HG02759 (cell line): ENCODE measurements at regions not wholly inside any gene's neighbourhood (a gene's known extent, or its start where the extent isn't known, plus 50 kb on each side); places are given as distances from the start of the nearest gene placed in this dataset.
"Not testable (repeated sequence)": the region's sequence is repeated elsewhere in the genome, so short reads cannot be mapped to it uniquely, and the experiment has no call there.

Source experiments
- ATAC-seq: cut with Tn5 transposase; IDR thresholded peaks from one replicate; pipeline ENCODE4 v1.9.1; 2021; ENCODE audit warnings: mild to moderate bottlenecking, moderate library complexity; ENCODE audit not compliant: unreplicated experiment

DNA sequence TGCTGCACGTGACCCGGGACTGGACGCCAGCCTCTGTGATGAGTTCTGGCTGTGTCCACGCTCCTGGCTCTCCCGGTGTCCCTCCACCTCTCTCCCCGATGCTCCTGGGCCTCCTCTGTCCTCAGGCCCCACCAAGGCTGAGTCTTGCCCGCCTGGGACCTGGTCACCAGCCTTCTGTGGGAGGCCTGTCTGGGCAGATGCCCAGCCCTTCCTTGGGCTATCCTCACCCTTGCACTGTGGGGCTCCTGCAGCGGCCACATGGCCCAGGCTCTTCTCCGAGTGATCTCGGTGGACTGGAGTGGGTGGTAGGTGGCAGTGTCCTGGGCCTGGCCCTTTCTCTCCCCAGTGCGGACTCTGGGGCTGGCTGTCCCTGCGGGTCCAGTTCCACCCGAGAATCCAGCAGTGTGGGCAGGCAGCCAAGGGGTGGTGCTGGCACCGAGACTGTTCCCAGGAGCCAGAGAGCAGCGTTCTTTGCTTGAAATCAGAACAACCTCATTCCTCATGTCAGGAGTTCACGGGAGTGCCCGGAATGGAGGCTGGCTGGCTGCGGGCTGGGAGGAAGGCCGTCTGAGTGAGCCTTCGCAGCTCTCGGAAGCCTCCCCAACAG, 94.6 kb downstream of the TMEM121 start:
- ATAC-seq = not testable (repeated sequence)

DNA sequence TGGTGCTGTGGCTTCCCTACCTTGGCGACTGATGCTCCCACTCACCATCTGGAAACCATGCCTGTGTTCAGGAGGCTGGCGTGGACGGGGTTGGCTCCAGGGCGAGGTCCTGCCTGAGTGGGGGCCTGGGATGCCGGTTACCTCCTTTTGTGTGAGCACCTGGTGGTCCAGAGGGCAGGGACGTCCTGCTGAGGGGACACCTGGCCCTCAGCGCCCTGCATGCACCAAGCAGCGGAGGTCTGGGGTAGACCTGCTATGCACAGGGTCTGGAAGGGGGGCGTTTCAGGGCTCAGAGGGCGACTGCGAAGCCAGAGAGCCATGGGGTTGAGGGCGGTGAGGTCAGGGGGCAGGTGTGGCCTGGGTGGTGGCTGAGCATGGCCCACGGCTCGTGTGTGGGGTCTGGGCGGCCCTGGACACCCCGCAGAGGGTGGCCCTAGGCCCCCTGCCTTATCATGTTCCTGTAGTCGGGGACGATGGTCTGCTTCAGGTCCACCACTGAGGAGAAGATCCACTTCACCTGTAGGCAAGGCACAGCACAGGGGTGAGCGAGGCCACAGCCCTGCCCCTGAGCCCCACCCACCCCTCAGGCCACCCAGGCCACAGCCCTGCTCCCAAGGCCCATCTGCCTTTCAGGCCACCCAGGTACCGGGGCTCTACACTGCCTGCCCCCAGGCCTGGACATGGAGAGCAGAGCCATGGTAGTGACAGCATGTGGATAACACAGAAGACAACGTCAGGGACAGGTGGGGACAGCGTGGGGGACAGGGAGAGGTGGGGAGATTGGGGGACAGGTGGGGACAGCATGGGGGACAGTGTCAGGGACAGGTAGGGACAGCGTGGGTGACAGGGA, 95.3 kb downstream of the TMEM121 start:
- not testable (repeated sequence) for ATAC-seq

DNA sequence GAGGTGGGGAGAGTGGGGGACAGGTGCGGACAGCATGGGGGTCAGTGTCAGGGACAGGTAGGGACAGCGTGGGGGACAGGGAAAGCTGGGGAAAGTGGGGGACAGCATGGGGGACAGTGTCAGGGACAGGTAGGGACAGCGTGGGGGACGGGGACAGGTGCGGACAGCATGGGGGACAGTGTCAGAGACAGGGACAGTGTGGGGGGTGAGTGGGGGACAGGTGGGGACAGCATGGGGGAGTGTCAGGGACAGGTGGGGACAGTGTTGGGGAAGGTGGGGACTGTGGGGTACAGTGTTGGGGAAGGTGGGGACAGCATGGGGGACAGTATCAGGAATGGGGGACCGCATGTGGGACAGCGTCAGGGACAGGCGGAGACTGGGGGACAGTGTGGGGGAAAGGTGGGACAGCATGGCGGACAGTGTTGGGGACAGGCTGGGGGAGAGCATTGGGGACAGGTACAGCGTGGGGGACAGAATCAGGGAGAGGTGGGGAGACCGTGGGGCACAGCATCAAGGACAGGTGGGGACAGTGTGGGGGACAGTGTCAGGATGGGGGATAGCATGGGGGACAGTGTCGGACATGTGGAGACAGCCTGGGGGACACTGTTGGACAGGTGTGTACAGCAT, 96.1 kb downstream of the TMEM121 start:
- ATAC-seq = no peak

DNA sequence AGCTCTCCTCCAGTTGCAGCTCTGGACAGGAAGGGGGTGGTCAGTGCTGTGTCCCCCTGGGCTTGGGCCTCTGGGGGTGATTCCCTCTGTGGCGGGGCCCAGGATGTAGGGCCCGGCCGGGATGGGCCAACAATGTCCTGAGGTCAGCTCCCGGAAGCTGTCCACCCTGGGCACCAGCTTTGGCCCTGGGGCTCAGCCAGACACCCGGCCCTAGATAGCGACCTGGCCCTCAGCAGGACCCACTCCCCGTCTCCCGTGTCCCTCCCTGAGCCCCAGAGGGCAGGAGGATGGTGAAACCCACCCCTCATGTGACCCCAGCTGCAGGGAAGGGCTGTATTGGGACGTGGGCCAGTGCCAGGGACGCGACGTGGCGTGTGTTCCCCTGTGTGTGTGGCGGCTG, 96.8 kb downstream of the TMEM121 start:
- not testable (repeated sequence) for ATAC-seq

DNA sequence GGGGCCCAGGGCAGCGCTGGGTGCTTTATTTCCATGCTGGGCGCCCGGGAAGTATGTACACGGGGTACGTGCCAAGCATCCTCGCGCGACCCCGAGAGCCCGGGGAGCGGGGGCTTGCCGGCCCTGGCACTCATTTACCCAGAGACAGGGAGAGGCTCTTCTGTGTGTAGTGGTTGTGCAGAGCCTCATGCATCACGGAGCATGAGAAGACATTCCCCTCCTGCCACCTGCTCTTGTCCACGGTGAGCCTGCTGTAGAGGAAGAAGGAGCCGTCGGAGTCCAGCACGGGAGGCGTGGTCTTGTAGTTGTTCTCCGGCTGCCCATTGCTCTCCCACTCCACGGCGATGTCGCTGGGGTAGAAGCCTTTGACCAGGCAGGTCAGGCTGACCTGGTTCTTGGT, 98.0 kb downstream of the TMEM121 start:
- not testable (repeated sequence) for ATAC-seq

DNA sequence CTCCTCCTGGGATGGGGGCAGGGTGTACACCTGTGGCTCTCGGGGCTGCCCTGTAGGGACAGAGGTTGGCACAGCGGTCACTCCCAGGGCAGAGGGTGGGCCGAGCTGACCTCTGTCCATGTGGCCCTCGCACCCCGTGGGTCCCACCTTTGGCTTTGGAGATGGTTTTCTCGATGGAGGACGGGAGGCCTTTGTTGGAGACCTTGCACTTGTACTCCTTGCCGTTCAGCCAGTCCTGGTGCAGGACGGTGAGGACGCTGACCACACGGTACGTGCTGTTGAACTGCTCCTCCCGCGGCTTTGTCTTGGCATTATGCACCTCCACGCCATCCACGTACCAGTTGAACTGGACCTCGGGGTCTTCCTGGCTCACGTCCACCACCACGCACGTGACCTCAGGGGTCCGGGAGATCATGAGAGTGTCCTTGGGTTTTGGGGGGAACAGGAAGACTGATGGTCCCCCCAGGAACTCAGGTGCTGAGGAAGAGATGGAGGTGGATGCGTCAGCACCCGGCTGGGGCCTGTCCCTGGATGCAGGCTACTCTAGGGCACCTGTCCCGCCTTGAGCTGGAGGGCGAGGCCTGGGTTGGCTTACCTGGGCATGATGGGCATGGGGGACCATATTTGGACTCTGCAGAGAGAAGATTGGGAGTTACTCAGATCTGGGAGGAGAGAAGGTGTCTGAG, 98.5 kb downstream of the TMEM121 start:
- not testable (repeated sequence) for ATAC-seq

DNA sequence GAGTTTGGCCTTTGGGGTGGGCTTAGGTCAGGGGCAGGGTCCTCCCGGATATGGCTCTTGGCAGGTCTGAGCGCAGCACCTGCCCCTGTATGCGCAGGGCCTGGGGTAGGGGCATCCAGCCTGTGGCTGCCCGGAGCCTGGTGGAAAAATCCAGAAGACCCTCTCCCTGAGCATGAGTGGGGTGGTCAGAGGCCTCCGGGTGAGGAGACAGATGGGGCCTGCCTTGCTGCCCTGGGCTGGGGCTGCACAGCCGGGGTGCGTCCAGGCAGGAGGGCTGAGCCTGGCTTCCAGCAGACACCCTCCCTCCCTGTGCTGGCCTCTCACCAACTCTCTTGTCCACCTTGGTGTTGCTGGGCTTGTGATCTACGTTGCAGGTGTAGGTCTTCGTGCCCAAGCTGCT, 99.1 kb downstream of the TMEM121 start:
- not testable (repeated sequence) for ATAC-seq

DNA sequence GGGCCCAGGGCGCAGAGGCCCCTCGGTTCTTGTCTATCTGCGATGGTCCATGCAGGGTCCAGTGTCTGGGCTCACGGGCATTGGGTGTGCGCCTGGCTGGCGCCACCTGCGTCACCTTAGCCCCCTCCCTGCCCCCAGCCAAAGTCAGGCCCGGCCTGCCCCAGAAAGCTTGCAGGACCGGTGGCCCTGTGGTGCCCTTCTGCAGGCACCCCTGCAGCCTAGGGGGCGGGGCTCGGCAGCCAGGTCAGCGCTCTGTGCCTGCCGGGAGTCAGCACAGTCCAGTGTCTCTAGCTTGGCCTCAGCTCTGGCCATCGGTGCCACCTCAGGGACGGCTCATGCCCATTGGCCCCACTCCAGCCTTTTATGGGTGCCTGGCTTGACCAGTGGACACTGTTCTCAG, 99.7 kb downstream of the TMEM121 start:
- ATAC-seq = not testable (repeated sequence)

DNA sequence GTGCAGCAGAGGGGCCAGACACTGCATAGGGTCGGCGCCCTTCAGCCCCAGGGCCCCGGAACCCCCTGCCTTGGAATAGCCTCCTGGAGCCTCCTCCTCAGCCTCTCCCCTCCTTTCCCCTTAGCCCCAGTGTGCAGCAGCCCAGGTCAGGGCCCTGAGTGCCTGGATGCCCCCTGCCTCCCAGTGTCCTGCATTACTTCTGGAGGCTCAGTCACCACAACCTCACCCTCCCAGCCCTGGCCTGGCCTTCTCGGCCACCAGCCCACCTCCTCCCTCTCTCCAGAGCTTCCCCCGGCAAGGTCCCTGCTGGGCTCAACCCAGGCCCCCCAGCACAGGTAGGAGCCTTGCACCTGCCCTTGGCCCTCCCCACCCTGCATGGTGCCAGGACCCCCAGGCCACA, 100.3 kb downstream of the TMEM121 start:
- ATAC-seq = not testable (repeated sequence)

DNA sequence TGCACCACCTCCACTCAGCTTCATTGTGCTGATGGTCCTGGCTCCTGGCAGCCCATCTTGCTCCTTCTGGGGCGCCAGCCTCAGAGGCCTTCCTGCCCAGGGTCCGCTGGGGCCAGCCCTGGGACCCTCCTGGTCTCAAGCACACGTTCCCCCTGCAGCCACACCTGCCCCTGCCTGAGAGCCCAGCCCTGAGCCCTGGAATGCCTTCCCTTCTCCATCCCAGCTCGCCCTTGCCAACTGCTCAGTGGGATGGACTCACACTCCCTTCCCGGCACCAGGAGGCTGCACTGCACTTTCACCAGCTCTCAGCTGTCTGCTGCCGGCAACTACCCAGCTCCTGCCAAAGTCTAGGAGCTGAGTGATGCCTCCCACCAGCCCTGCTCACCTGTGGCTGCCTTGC, 100.9 kb downstream of the TMEM121 start:
- not testable (repeated sequence) for ATAC-seq

DNA sequence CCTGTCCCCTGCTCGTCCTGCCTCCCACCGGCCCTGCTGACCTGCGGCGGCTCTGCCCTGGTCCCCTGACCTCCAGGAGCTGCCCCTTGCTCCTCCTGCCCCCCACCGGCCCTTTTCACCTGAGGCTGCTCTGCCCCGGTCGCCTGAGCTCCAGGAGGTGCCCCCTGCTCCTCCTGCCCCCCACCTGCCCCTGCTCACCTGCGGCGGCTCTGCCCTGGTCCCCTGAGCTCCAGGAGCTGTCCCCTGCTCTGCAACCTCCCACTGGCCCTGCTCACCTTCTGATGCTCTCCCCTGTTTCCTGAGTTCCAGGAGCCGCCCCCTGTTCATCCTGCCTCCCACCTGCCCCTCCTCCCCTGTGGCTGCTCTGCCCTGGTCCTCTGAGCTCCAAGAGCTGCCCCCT, 101.3 kb downstream of the TMEM121 start:
- ATAC-seq = no peak

DNA sequence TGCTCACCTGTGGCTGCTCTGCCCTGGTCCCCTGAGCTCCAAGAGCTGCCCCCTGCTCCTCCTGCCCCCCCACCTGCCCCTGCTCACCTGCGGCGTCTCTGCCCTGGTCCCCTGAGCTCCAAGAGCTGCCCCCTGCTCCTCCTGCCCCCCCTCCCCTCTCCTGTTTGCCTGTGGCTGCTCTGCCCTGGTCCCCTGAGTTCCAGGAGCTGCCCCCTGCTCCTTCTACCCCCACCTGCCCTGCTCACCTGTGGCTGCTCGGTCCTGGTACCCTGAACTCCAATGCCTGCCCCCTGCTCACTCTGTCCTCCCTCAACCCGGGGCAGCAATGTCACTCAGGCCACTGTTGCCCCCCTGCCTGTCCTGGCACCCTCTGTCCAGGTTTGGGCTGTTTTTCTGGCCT, 101.7 kb downstream of the TMEM121 start:
- ATAC-seq = not testable (repeated sequence)

DNA sequence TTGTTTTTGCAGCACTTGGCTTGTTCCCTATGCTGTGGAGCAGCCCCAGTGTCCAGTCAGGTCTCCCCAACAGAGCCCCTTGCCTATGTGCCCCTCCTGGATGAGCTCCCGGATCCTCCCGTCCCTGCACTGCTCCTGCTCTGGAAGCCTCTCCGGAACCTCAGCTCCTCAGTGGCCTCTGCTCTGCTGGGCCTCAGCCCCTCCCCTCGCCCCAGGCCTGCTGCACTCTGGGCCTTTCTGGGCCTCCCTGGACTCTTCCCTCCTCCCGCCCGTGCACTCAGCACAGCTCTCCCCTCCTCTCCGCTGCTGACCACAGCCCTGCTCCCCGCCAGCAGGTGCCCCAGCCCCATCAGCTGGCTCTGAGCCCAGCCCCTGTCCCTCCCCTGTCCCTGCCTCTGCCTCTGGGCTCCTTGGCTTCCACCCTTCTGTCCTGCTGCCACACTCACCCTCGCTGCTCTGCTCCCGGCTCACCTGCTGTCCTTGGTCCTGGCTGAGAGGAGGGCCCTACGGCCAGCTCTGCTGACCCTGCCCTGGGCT, 102.2 kb downstream of the TMEM121 start:
- not testable (repeated sequence) for ATAC-seq

DNA sequence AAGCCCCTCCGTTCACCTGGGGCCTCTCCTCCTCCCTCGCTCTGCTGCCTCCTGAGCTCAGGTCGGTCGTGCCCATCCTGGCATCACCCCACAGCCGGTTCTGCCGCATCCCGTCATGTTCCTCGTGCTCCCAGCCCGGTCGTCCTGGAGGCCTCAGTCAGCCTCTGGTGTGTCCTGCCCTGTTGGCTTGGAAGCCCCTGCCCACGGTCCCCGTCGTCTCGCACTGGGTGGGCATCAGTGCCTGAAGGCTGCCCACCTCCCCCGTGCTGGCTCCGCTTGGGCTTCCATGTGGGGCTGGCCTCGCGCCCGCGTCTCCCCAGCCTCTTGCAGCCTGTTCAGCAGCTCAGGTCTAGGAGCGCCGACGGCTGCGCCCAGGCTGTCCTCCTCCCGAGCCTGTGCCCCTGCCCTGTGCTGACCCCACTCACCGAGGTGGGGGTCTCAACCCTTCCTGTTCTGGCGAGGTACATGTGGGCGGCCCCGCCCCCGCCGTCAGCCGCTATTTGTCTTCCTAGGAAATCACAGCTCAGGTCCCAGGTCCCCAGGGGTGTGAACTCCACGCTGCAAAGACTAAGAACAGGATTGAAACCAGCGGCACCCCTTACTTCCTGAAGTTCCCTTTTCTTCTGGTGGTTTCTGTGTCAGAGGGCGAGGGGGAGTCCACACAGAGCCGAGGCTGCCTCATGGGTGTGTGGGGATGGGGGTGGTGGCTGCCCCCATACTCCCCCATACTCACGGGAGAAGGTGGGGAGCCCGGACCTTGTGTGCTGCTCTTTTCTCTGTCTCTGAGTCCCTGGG, 102.9 kb downstream of the TMEM121 start:
- not testable (repeated sequence) for ATAC-seq

DNA sequence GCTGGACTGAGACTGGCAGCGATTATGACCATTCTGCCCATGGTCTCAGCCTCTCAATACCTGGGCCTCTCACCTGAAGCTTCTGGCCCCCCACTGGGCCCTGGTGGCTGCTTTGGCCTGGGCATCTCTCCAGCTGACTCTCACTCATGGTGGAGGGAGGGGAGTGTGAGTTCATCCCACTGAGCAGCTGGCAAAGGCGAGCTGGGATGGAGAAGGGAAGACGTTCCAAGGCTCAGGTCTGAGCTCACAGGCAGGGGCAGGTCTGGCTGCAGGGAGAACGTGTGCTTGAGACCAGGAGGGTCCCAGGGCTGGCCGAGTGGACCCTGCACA, 103.5 kb downstream of the TMEM121 start:
- no peak for ATAC-seq

DNA sequence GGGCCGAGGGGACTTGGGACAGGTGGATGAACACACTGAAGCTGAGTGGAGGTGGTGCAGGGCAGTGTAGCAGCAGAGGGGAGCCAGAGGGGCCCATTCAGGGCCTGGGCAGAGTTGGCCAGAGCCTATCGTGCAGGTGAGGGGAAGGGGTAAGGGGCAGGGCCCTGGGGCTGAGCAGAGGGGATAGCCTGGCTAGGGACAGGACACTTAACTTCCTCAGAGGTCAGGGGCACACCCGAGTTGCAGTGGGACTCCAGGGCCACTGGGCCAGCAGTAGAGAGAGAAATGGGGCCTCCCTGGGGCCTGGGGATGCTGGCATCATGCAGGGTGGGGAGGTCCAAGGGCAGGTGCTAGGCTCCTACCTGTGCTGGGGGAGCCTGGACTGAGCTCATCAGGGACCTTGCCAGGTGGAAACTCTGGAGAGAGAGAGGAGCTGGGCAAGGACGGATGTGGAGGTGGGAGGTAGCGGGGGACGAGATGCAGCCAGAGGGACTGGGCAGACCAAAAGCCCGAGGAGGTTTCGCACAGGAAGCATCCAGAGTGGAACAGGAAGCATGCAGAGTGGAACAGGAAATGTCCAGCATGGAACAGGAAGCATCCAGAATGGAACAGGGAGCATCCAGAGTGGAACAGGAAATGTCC, 104.0 kb downstream of the TMEM121 start:
- ATAC-seq = not testable (repeated sequence)

DNA sequence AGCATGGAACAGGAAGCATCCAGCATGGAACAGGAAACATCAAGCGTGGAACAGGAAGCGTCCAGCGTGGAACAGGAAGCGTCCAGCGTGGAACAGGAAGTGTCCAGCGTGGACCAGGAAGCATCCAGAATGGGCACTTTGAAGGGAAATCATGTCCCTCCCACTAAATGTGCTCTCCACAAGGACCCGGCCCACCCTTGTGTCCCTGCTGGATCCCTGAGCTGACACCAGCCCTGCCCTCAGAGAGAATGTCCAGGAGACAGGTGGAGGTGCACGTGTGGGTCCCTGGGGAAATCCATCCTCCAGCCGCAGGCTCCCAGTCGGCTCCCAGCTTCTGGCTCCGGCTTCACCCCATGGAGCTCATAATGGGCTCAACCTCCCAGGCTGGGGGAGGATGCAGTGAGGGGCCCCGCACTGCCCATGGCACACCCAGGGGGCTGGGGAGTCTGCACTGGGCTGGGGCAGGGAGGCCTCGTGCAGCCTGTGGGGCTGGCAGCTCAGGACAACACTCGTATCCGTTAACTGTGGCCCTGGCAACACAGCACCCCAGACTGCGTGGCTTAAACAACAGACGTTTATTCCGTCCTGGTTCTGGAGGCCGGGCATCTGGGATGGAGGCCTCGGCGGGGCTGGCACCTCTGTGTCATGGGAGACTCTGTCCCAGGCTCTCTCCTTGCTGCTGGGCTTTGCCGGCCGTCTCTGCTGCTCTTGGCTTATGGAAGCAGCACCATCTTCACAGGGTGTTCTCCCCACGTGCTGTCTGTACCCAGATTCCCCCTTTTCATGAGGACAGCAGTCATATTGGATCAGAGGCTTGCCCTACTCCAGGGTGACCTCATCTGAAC, 104.8 kb downstream of the TMEM121 start:
- ATAC-seq = not testable (repeated sequence)

DNA sequence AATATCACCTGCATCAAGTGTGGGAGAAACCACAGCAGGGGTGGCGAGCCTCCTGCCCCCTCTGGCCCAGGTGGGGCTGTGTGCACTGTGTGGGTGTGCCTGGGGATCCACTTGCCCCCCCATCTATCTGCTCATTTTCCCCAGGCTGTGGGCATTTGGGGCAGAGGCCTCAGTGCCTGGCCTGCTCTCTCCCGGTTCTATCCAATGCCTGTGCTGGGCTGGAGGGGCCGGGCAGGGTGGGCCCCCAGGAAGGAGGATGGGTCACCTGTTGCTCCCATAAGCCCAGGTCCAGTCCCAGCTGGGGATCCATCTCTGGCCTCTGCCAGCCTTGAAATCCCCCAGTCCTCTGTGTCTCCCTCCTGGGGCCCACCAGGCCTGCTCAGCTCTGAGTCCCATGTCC, 105.6 kb downstream of the TMEM121 start:
- ATAC-seq = no peak

DNA sequence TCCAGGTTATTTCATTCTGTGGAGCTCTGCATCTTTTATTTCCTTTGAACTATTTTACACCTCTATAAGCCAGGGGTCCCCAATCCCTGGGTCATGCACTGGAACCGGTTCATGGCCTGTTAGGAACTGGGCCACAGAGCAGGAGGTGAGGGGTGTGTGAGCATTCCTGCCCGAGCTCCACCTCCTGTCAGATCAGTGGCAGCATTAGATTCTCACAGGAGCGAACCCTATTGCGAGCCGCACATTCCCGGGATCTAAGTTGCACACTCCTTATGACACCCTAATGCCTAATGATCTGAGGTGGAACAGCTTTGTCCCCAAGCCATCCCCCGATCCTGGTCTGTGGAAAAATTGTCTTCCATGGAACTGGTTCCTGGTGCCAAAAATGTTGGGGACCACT, 107.2 kb downstream of the TMEM121 start:
- not testable (repeated sequence) for ATAC-seq
